Activated CD4-positive, CD25-positive, alpha-beta regulatory T cell treated with anti-CD3 and anti-CD28 coated beads, Interleukin-2, amount 50 U/mL, for 16 hours (primary cell): ENCODE measurements at regions not wholly inside any gene's neighbourhood (a gene's known extent, or its start where the extent isn't known, plus 50 kb on each side); places are given as distances from the start of the nearest gene placed in this dataset.

Source experiments
- DNase-seq: peaks from one replicate; pipeline ENCODE4 v3.0.0-alpha.2; 2020; ENCODE audit warnings: low read depth, low spot score

- DNase-seq, result no peak
Observed at GRCh38 chr12:34291001-34291400, 268.7 kb downstream of the ALG10 start.

- no peak for DNase-seq
Observed at GRCh38 chr12:34291426-34291901, 269.2 kb downstream of the ALG10 start.

GRCh38 chr12:34292736-34293625, 270.7 kb downstream of the ALG10 start:
- DNase-seq, result no peak

DNA sequence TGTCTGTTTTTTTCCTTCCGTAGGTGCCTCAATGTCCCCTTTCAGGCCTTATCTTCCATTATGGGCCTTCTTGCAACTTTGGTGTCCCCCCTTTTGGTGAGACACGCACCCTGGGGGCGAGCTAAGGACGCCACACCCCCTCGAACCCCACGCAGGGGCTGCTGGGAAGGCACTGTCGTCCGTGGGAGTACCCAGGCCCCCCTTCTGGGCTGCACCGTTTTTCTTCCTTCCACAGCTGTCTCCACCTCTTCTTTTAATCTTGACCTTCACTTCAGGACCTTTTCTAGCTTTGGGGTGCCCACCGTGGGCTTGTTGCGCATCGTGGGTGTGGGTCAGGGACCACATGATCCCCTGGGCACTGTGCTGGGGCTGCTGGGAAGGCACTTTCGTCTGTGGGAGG, 271.8 kb downstream of the ALG10 start:
- DNase-seq, result no peak

DNA sequence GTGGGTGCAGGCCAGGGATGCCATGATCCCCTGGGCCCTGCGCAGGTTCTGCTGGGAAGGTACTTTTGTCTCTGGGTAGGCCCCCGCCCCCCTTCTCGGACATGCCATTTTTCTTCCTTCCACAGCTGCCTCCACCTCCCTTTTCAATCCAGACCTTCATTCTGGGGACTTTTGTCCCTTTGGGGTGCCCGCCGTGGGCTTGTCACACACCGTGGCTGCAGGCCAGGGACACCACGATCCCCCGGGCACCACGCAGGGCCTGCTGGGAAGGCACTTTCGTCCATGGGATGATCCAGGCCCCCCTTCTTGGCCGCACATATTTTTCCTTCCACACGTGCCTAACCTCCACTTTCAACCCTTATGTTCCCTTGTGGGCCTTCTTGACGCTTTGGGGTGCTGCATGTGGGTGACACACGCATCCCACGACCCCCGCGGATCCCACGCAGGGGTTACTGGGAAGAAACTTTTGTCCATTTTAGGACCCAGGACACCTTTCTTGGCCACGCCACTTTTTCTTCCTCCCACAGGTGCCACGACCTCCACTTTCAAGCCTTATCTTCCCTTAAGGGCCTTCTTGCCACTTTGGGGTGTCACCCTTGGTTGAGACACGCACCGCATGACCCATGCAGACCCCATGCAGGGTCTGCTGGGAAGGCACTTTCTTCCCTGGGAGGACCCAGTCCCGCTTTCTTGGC, 272.5 kb downstream of the ALG10 start:
- DNase-seq, result no peak

DNA sequence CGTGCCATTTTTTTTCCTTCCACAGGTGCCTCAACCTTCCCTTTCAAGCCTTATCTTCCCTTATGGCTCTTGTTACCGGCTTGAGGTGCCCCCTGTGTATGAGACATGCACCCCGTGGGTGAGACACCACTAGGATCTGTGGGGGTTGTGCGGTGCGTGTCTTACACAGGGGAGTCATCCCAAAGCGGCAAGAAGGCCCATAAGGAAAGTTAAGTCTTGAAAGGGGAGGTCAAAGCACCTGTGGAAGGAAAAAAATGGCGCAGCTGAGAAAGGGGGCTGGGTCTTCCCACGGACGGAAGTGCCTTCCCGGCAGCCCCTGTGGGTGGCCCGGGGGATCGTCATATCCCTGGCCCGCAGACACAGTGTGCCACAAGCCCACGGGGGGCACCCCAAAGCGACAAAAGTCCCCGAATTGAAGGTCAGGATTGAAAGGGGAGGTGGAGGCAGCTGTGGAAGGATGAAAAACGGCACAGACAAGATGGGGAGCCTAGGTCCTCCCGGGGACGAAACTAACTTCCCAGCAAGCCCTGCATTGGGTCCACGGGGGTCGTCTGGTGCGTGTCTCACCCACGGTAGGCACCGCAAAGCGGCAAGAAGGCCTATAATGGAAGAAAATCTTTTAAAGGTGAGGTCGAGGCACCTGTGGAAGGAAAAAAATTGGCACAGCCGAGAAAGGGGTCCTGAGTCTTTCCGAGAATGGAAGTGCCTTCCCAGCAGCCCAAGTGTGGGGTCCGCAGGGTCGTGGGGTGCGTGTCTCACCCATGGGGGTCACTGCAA, 273.3 kb downstream of the ALG10 start:
- no peak for DNase-seq

GRCh38 chr12:34296143-34297041, 274.1 kb downstream of the ALG10 start:
- no peak for DNase-seq

GRCh38 chr12:34297126-34297789, 275.0 kb downstream of the ALG10 start:
- DNase-seq, result no peak

DNA sequence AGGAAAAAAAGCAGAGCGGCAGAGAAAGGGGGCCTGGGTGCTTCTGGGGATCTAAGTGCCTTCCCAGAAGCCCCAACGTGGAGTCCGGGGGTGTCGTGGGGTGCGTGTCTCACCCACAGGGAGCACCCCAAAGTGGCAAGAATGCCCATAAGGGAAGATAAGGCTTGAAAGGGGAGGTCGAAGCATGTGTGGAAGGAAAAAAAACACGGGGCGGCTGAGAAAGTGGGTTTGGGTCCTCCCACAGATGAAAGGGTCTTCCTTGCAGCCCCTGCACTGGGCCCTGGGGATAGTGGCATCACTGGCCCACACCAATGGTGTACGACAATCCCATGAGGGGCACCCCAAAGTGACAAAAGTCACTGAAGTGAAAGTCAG, 275.5 kb downstream of the ALG10 start:
- no peak for DNase-seq

DNA sequence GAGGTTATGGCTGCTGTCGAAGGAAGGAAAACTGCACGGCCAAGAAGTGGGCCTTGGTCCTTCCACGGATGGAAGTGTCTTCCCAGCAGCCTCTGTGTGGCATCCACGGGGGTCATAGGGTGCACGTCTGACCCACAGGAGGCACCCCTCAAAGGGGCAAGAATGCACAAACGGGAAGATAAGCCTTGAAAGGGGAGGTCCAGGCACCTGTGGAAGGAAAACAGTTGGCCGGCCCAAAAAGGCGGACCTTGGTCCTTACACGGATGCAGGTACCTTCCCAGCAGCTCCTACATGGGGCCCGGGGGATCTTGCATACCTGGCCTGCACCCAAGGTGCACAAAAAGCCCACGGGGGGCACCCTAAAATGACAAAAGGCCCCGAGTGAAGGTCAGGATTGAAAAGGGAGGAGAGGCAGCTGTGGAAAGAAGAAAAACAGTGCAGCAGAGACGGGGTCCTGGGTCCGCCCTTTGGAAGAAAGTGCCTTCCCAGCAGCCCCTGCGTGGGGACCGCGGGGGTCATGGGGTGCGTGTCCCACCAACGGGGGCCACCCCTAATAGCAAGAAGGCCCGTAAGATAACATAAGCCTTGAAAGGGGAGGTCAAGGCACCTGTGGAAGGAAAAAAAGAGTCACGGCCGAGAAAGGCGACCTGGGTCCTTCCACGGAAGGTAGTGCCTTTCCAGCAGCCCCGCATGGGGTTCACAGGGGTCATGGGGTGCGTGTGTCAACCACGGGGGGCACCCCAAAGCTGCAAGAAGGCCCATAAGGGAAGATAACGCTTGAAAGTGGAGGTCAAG, 276.1 kb downstream of the ALG10 start:
- DNase-seq, result no peak

DNA sequence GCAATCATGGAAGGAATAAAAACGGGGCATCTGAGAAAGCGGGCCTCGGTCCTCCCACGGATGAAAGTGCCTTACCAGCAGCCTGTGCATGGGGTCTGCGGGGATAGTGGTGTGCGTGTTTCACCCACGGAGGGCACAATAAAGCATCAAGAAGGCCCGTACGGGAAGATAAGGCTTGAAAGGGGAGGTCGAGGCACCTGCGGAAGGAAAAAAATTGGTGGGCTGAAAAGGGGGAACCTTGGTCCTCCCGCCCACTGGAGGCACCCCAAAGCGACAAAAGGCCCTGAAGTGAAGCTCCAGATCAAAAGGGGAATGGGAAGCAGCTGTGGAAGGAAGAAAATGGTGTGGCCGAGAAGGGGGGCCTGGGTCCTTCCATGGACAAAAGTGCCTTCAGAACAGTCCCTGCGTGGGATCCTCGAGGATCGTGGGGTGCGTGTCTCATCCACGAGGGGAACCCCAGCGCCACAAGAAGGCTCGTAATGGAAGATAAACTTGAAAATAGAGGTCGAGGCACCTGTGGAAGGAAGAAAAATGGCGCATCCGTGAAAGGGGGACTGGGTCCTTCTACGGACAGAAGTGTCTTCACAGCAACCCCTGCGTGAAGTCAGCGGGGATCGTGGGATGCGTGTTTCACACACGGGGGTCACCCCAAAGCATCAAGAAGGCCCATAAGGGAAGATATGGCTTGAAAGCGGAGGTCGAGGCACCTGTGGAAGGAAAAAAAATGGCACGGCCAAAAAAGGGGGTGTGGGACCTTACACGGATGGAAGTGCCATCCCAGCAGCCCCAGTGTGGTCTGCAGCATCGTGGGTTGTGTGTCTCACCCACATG, 276.9 kb downstream of the ALG10 start:
- DNase-seq, result no peak

DNA sequence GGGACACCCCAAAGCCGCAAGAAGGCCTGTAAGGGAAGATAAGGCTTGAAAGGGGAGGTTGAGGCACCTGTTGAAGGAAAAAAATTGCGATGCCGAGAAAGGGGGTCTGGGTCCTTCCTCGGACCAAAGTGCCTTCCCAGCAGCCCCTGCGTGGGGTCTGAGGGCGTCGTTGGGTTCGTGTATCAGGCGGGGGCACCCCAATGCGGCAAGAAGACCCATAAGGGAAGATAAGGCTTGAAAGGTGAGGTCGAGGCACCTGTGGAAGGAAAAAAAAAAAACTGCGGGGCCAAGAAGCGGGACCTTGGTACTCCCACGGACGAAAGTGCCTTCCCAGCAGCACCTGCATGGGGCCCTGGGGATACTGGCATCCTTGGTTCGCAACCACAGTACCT, 277.5 kb downstream of the ALG10 start:
- no peak for DNase-seq

DNA sequence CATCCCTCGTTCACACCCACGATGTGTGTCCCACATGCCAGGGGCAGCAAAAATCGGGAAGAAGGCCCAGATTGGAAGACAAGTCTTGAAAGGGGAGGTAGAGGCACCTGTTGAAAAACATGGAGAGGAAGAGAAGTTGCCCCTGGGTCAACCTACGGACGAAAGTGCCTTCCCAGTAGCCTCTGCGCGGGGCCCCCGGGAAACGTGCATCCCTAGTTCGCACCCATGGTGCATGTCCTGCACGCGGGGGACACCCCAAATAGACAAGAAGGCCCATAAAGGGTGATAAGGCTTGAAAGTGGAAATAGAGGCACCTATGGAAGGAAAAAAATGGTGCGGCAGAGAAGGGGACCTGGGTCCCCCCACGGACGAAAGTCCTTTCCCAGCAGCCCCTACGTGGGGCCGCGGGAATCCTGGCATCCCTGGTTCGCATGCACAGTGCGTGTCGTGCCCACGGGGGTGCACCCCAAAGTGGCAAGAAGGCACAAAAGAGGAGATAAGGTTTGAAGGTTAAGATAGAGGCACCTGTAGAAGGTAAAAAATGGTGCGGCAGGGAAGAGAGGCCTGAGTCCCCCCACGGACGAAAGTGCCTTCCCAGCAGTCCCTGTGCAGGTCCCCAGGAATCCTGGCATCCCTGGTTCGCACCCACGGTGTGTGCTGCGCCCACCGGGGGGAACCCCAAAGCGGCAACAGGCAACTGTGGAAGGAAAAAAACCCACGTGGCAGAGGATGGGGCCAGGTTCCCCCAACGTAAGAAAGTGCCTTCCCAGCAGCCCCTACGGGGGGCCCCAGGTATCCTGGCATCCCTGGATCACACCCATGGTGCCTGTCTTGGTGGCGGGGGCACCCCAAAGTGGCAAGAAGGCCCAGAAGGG, 278.3 kb downstream of the ALG10 start:
- no peak for DNase-seq

DNA sequence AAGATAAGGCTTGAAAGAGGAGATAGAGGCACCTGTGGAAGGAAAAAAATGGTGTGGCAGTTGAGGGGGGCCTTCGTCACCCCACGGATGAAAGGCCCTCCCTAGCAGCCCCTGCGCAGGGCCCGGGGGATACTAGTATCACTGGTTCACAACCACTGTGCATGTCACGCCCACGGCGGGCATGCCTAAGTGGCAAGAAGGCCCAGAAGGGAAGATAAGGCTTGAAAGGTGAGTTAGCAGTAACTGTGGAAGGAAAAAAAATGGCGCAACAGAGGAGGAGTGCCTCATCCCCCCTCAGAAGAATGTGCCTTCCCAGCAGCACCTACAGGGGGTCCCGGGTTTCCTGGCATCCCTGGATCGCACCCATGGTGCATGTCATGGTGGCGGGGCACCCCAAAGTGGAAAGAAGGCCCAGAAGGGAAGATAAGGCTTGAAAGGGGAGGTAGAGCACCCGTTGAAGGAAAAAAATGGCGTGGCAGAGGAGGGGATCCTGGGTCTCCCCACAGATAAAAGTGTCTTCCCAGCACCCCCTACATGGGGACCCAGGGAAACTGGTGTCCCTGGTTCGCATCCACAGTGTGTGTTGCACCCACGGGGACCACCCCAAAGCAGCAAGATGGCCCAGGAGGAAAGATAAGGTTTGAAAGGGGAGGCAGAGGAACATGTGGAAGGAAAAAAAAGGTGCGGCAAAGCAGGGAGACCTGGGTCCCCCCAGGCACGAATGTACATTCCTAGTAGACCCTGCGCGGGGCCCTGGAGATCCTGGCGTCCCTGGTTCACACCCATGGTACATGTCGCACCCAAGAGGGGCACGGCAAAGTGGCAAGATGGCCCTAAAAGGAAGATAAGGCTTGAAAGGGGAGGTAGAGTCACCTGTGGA, 279.2 kb downstream of the ALG10 start:
- no peak for DNase-seq

GRCh38 chr12:34302131-34302885, 280.0 kb downstream of the ALG10 start:
- no peak for DNase-seq
